ENCODE measurements at regions not wholly inside any gene's neighbourhood (a gene's known extent, or its start where the extent isn't known, plus 50 kb on each side); places are given as distances from the start of the nearest gene placed in this dataset.

DNA sequence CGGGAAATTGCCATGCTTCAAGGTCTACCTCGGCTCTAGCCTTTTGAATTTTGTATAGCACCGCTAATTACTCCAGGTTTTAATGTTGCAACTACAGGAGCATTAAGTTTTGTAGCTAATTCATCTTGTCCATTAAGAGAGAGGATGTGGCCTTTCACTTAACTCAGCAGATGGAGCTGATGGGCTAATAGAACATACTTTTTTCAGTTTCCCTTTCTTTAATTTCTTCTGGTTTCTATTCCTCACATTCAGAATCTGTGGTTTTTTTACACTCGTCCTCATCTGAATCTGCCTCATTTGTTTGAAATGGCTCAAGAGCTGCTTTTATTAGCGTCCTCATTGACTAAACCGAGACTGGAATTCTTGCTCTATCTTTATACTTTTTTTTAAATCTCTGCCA lies 2085.7 kb upstream of the C9orf72 start:
- TF ChIP-seq, protein P1, sequence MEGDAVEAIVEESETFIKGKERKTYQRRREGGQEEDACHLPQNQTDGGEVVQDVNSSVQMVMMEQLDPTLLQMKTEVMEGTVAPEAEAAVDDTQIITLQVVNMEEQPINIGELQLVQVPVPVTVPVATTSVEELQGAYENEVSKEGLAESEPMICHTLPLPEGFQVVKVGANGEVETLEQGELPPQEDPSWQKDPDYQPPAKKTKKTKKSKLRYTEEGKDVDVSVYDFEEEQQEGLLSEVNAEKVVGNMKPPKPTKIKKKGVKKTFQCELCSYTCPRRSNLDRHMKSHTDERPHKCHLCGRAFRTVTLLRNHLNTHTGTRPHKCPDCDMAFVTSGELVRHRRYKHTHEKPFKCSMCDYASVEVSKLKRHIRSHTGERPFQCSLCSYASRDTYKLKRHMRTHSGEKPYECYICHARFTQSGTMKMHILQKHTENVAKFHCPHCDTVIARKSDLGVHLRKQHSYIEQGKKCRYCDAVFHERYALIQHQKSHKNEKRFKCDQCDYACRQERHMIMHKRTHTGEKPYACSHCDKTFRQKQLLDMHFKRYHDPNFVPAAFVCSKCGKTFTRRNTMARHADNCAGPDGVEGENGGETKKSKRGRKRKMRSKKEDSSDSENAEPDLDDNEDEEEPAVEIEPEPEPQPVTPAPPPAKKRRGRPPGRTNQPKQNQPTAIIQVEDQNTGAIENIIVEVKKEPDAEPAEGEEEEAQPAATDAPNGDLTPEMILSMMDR (IDR thresholded peaks at IDR 0.05; ENCODE audit: low read depth, low read length), result peak; percentile 15; the same call in 1 of the 2 replicates
- no peak for TF ChIP-seq EZH2phosphoT487 (IDR thresholded peaks at IDR 0.05; ENCODE audit: low read depth)
